Activated naive CD8-positive, alpha-beta T cell treated with anti-CD3 and anti-CD28 coated beads for 36 hours (primary cell): ENCODE measurements at regions not wholly inside any gene's neighbourhood (a gene's known extent, or its start where the extent isn't known, plus 50 kb on each side); places are given as distances from the start of the nearest gene placed in this dataset.
"Not testable (repeated sequence)": the region's sequence is repeated elsewhere in the genome, so short reads cannot be mapped to it uniquely, and the experiment has no call there.

ENCODE experiments used
- DNase-seq: peaks from one replicate; pipeline ENCODE4 v3.0.0; 2021
- H3K27ac Mint-ChIP-seq: one replicate; pipeline ENCODE4 v1.8.0; 2022; ENCODE audit warnings: mild to moderate bottlenecking, moderate library complexity, mixed read lengths
- H3K27me3 Mint-ChIP-seq: one replicate; pipeline ENCODE4 v1.8.0; 2022; ENCODE audit warnings: mild to moderate bottlenecking, mixed read lengths
- H3K36me3 Mint-ChIP-seq: one replicate; pipeline ENCODE4 v1.8.0; 2021; ENCODE audit warnings: mild to moderate bottlenecking, mixed read lengths
- H3K4me1 Mint-ChIP-seq: one replicate; pipeline ENCODE4 v1.8.0; 2021; ENCODE audit warnings: mixed read lengths
- H3K4me3 Mint-ChIP-seq: one replicate; pipeline ENCODE4 v1.8.0; 2022; ENCODE audit warnings: mild to moderate bottlenecking, moderate library complexity, mixed read lengths
- H3K9me3 Mint-ChIP-seq: one replicate; pipeline ENCODE4 v1.8.0; 2022; ENCODE audit warnings: mixed read lengths

DNA sequence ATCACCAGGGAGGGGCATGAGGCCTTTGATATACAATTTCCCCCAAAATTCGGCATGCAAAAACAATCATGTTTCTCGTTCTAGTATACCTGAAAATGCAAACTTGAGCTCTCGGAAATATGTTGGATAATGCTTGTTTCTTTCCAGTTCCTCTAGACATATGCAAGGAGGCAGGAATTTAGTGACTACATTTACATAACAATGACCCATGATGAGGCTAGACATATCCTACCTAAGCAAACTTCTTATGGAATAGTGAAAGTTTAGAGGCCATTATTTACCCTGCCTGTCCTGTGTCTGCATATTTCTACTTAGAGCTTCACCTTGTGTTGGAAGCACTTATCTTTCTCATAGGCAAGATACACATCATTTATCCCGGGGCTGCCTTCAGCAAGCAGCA, 514.6 kb downstream of the KCNJ2 start:
- H3K27ac Mint-ChIP-seq: no peak overlapping the region
- no peaks in the 10 kb centered on the region for H3K36me3 Mint-ChIP-seq
- DNase-seq: no peak
- H3K27me3 Mint-ChIP-seq: no peaks in the 10 kb centered on the region
- H3K4me1 Mint-ChIP-seq: no peaks in the 10 kb centered on the region
- H3K9me3 Mint-ChIP-seq: no peaks in the 10 kb centered on the region
- no peak overlapping the region for H3K4me3 Mint-ChIP-seq

DNA sequence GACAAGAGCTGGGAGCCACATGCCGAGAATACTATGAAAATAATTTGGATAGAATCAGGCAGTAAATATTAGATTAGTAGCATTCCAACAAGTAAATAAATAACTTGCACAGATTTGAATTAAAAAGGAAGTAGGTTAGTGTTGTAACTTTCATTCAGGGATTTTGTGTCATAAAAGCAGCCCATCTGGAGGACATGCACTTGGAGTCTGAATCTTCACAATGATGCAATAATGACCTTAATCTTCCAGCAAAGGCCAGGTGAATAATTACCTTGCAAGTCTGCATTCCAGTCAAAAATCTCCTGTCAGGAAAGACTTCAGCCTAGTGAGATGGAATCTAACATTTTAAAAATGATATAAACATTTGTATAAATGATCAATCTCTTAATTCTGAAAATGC, 518.1 kb downstream of the KCNJ2 start:
- no peak for DNase-seq
- H3K4me3 Mint-ChIP-seq: no peak overlapping the region
- H3K27me3 Mint-ChIP-seq: no peaks in the 10 kb centered on the region
- H3K27ac Mint-ChIP-seq: no peak overlapping the region
- no peaks in the 10 kb centered on the region for H3K36me3 Mint-ChIP-seq
- H3K9me3 Mint-ChIP-seq: no peaks in the 10 kb centered on the region
- no peaks in the 10 kb centered on the region for H3K4me1 Mint-ChIP-seq

DNA sequence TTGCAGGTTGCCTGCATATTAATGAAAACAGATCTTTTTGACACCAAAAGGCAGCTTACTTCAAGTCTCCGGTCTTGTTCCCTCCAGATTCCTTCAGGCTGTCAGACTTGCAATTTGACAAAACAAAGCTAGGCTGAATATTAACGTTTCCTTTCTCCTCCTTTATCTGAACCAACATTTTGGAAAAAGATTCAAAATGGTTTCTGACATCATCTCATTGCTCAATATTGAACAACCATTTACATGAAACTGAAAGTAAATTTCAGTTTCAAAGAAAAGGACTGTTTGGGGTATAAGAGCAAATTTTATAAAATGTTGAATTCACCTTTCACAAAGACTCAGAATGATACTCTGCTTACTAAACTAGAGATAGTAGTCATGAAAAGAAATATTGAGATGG, 521.8 kb downstream of the KCNJ2 start:
- H3K27ac Mint-ChIP-seq: no peak overlapping the region
- H3K36me3 Mint-ChIP-seq: no peaks in the 10 kb centered on the region
- no peaks in the 10 kb centered on the region for H3K27me3 Mint-ChIP-seq
- H3K4me1 Mint-ChIP-seq: no peaks in the 10 kb centered on the region
- peaks cover 2% of the 10 kb centered on the region for H3K9me3 Mint-ChIP-seq
- no peak overlapping the region for H3K4me3 Mint-ChIP-seq
- DNase-seq: no peak

DNA sequence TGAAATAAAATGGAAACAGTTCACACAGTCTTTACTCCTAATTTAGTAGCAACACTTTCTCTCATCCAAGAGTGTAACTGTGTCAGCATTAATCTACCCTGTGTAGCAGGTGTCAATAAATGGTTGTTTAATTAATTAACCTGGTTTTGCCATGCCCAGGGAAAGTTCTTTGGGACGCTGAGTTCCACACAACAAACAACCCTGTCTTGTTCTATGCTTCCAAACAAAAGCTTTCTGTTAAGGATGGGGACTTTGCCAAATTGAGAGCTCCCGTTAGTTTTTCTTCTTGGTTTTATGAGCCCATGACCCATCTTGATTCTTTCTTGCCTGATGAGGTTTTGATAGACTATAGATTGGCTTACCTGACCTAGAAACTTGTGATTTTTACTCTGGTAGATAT, 530.1 kb downstream of the KCNJ2 start:
- Mint-ChIP-seq H3K27me3 (no peaks in the 10 kb centered on the region), H3K36me3 (no peaks in the 10 kb centered on the region), H3K9me3 (no peaks in the 10 kb centered on the region), H3K4me3 (no peak overlapping the region), H3K4me1 (no peaks in the 10 kb centered on the region), H3K27ac (no peak overlapping the region)
- no peak for DNase-seq

DNA sequence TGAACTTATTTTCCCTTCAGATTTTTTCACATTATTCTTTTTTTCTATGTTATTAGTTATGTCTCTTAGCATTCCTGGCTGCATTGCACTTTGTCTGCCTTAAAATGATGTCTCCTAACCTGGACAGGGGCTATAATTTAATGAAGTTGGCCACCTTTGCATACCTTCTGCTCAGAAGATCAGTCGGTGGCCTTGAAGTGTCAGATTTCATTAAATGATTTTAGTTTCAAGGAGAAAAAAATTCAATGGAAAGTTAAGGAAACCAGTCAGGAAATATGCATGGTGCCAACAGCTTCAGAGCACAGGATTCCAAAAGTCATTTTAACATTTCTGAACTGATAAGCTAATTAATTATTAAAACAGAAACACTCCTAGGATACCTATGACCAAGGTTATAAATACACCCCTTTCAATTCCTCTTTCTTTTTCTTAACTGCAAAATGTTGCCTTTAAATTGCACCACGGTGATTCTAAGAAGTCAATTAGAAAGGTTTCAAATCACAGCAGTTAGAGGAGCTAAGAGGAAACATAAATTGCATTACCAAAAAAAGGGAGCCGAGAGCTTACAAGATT, 533.4 kb downstream of the KCNJ2 start:
- Mint-ChIP-seq H3K27ac (no peak overlapping the region), H3K4me1 (no peaks in the 10 kb centered on the region), H3K4me3 (no peak overlapping the region), H3K36me3 (no peaks in the 10 kb centered on the region), H3K9me3 (no peaks in the 10 kb centered on the region), H3K27me3 (no peaks in the 10 kb centered on the region)
- DNase-seq: no peak

DNA sequence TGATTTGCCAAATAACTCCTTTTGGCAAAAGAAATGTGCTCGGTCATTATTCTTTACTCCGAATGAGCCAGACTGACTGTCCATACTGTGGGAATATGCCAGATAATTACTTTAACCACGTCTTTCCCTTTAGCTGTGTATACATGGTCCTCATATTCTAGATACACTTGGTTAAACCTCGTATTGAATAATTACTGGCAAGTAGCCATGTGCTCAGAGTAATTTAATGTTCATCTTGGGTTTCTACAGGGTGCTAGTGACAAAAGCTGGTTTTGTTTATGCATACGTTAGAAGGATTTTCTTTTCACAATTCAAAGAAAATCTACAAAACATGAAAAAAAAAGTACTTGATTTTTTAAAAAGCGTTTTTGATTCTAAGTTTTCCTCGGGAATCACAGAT, 540.3 kb downstream of the KCNJ2 start:
- no peaks in the 10 kb centered on the region for H3K27me3 Mint-ChIP-seq

DNA sequence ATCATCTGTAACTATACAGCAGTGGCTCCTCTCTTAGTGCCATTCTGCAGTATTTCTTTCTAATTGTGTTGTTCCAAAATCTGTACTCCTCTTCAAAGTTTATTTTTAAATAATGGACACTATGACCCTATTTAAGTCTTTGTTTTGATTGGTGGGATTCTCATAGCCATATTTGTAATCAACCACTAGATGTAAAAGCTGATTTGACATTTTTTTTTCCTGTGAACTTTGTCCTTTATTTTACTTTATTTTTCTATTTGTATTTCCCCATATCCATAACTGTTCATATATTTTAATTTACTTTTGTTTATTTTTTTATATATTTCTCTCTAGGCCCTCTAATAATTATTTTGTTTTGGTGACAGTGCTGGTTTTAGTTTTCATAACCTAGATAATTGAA, 544.4 kb downstream of the KCNJ2 start:
- Mint-ChIP-seq H3K9me3 (peaks cover 5% of the 10 kb centered on the region), H3K4me1 (no peaks in the 10 kb centered on the region), H3K27me3 (no peaks in the 10 kb centered on the region), H3K36me3 (no peaks in the 10 kb centered on the region), H3K4me3 (no peak overlapping the region), H3K27ac (no peak overlapping the region)
- no peak for DNase-seq

More for the DNA sequence above, 540.3 kb downstream of the KCNJ2 start:
- DNase-seq: no peak
- Mint-ChIP-seq H3K27ac (no peak overlapping the region), H3K4me3 (no peak overlapping the region), H3K36me3 (no peaks in the 10 kb centered on the region), H3K4me1 (no peaks in the 10 kb centered on the region), H3K9me3 (peaks cover 3% of the 10 kb centered on the region)

DNA sequence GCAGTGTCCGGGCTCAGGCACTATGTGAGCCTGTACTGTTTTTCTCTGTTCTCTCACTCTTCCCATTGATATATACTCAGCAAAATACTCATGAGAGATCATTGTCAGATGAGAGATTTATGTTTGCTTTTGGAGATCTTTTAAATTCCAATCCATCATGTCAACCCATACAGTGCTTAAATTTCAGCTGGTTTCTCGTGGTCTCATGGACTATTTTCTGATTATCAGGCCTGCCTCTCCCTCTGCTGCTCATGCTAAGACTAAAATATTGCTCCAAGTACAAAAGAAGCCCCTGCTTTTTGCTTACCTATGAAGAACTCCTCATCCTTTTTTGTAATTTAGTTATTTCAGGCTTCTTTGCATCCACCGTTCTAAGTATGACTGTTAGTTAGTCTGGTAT, 547.2 kb downstream of the KCNJ2 start:
- peaks cover 9% of the 10 kb centered on the region for H3K9me3 Mint-ChIP-seq
- no peaks in the 10 kb centered on the region for H3K27me3 Mint-ChIP-seq
- no peak overlapping the region for H3K4me3 Mint-ChIP-seq
- H3K36me3 Mint-ChIP-seq: no peaks in the 10 kb centered on the region
- no peak overlapping the region for H3K27ac Mint-ChIP-seq
- H3K4me1 Mint-ChIP-seq: no peaks in the 10 kb centered on the region
- DNase-seq: no peak

DNA sequence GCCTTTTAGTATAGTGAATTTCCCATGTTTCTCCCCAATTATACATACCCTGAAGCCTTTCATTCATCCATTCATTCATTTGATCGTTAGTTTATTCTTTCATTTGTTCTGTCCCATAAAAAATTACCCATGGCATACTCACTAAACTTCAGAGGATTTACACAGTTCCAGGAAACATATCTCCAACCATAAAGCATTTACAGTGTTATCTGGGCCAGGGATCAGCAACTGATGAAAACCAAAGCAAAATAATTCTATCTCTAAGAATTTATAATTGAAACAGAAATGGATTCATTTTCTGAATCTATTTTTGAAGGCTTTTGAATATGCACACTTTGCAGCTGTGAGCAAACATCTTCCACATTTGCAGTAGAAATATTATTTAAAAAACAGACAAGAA, 547.7 kb downstream of the KCNJ2 start:
- no peak overlapping the region for H3K27ac Mint-ChIP-seq
- no peaks in the 10 kb centered on the region for H3K27me3 Mint-ChIP-seq
- H3K4me3 Mint-ChIP-seq: no peak overlapping the region
- H3K4me1 Mint-ChIP-seq: no peaks in the 10 kb centered on the region
- no peaks in the 10 kb centered on the region for H3K36me3 Mint-ChIP-seq
- H3K9me3 Mint-ChIP-seq: peaks cover 7% of the 10 kb centered on the region
- DNase-seq: no peak

DNA sequence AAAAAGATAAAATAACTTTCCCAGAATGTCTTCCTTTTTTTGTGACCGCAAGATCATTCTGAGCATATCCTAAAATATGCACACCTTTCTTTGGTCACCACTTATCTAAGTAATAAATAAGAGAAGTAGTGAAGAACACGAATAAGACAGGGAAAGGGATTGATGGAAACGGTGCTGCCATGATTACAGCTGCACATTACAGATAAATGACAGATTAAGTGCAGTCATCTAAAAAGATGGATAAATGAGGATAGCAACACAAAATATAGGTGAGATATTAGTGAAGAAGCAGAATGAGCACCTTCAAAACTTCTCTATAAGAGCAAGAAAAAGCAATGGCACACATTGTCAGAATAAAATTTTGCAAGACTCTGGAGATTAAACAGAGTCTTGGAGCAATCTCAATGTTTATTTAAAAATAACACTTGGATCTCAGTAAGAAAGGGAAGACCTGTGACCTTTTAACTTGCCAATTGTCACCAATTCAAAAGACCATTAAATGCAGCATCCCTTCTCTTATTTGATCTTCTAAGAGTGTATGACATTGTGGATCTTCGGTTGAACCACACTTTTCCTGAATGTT, 567.1 kb downstream of the KCNJ2 start:
- Mint-ChIP-seq H3K4me3 (no peak overlapping the region), H3K27me3 (no peaks in the 10 kb centered on the region), H3K4me1 (no peaks in the 10 kb centered on the region), H3K27ac (no peak overlapping the region), H3K36me3 (no peaks in the 10 kb centered on the region), H3K9me3 (no peaks in the 10 kb centered on the region)
- DNase-seq: no peak

DNA sequence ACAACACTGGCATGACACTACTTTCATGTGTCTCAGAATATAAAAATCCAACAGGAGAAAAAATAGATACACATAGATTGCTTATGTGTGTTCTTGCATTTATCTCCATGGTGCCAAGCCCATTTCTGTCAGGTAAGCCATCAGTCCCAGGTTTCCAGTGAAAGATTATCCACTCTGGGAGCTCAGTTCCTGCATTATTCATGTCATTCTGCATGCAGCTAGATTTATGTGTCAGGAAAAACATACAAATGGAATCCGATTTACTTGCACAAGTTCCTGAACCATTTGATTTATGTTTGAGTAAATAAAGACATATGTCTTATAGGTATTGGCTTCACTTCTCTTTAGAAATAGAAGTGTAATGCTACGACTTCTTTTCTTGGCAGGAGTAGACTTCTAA, 569.7 kb downstream of the KCNJ2 start:
- no peaks in the 10 kb centered on the region for H3K4me1 Mint-ChIP-seq
- H3K27me3 Mint-ChIP-seq: no peaks in the 10 kb centered on the region
- H3K27ac Mint-ChIP-seq: no peak overlapping the region
- DNase-seq: no peak
- H3K36me3 Mint-ChIP-seq: no peaks in the 10 kb centered on the region
- H3K9me3 Mint-ChIP-seq: peaks cover 2% of the 10 kb centered on the region
- H3K4me3 Mint-ChIP-seq: no peak overlapping the region

DNA sequence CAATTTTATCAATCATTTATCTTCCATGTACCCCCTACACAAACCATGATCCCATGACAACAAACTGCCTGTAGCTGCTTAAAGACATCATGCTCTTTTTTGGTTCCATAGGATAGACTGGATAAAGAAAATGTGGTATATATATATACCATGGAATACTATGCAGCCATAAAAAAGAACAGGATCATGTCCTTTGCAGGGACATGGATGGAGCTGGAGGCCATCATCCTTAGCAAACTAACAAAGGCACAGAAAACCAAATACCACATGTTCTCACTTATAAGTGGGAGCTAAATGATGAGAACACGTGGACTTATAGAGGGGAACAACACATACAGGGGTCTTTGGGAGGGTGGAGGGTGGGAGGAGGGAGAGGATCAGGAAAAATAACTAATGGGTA, 577.2 kb downstream of the KCNJ2 start:
- not testable (repeated sequence) for H3K27me3 Mint-ChIP-seq, DNase-seq, H3K4me1 Mint-ChIP-seq, H3K36me3 Mint-ChIP-seq, H3K9me3 Mint-ChIP-seq, H3K27ac Mint-ChIP-seq, H3K4me3 Mint-ChIP-seq

DNA sequence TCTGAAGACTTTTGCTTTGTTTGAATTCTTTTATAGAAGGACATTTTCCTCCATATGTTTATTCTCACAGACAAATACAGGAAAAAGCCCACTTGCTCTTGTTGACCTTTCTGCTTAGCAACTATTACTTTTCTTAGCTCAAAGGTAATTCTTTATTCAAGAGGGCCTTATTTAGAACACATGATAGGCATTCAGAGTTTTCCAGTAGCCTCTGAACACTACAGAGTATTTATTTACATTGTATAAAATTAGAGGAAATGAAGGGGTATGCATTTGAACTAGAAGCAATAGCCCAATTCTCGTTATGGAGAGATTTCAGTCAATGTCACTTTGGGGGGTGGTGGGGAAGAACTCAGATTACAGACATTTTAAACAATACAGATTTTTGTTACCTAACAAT, 581.7 kb downstream of the KCNJ2 start:
- Mint-ChIP-seq H3K4me1 (no peaks in the 10 kb centered on the region), H3K9me3 (peaks cover 3% of the 10 kb centered on the region), H3K4me3 (no peak overlapping the region), H3K36me3 (no peaks in the 10 kb centered on the region), H3K27me3 (no peaks in the 10 kb centered on the region), H3K27ac (no peak overlapping the region)
- no peak for DNase-seq

DNA sequence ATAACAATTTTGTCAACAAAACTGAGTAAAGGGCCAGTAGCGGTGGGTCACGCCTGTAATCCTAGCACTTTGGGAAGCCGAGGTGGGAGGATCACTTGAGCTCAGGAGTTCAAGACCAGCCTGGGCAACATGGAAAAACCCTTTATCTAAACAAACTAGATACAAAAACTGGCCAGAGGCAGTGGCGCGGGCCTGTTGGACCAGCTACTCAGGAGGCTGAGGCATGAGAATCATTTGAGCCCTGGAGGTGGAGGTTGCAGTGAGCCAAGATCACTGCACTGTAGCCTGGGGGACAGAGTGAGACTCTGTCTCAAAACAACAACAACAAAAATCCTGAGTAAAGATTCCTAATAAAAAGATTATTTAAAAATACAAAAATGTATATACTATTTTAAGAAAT, 583.1 kb downstream of the KCNJ2 start:
- H3K27me3 Mint-ChIP-seq, DNase-seq, H3K4me1 Mint-ChIP-seq, H3K4me3 Mint-ChIP-seq, H3K27ac Mint-ChIP-seq, H3K9me3 Mint-ChIP-seq, H3K36me3 Mint-ChIP-seq: not testable (repeated sequence)

DNA sequence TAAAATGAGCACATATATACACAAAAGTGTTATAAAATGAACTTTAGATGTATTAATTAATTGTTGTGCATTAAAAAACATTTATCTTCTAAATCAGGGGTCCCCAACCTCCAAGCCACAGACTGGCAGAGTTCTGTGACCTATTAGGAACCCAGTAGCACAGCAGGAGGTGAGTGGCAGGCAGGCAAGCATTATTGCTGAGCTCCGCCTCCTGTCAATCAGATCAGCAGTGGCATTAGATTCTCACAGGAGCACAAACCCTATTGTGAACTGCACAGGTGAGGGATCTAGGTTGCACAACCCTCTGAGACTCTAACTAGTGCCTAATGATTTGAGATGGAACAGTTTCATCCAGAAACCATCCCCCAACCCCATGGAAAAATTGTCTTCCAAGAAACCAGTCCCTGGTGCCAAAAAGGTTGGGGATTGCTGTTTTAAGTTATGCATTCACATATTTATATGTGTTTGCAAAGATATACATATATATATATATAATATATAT, 583.7 kb downstream of the KCNJ2 start:
- no peak overlapping the region for H3K27ac Mint-ChIP-seq
- no peak overlapping the region for H3K4me3 Mint-ChIP-seq
- no peak for DNase-seq
- H3K27me3 Mint-ChIP-seq: no peaks in the 10 kb centered on the region
- H3K36me3 Mint-ChIP-seq: no peaks in the 10 kb centered on the region
- H3K4me1 Mint-ChIP-seq: no peaks in the 10 kb centered on the region
- H3K9me3 Mint-ChIP-seq: no peaks in the 10 kb centered on the region

DNA sequence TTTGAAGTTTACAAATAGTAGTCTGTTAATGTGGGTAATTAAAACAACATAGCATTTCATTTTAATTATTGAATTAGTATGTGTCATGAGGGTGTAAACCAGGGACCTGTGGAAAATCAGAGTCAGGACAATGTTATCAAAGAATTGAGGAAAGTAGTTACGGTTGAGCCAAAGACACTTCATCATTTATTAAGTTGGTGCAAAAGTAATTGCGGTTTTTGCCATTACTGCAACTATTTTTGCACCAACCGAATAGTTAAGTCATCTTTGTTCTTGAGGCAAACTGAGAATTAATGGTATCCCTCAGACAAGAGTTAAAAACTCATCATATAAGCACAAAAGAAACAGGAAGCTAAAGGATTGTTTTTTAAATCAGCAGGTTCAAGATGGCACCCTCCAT, 593.7 kb downstream of the KCNJ2 start:
- H3K4me3 Mint-ChIP-seq: no peak overlapping the region
- no peak overlapping the region for H3K27ac Mint-ChIP-seq

More for the DNA sequence above, 593.7 kb downstream of the KCNJ2 start:
- no peak for DNase-seq
- Mint-ChIP-seq H3K27me3 (no peaks in the 10 kb centered on the region), H3K36me3 (no peaks in the 10 kb centered on the region), H3K4me1 (no peaks in the 10 kb centered on the region), H3K9me3 (no peaks in the 10 kb centered on the region)
